ENCODE measurements at regions not wholly inside any gene's neighbourhood (a gene's known extent, or its start where the extent isn't known, plus 50 kb on each side); places are given as distances from the start of the nearest gene placed in this dataset.
"Not testable (repeated sequence)": the region's sequence is repeated elsewhere in the genome, so short reads cannot be mapped to it uniquely, and the experiment has no call there.

GRCh38 chr2:91578678-91579077 lies 2887.2 kb downstream of the RPIA start:
- H3K36me3 ChIP-seq; H3K27ac ChIP-seq; DNase-seq (ENCODE audit: low spot score in 2 of 2); H3K4me3 ChIP-seq; H3K4me1 ChIP-seq; intact Hi-C loops (cut with DNase I); H3K27me3 ChIP-seq; H3K9me3 ChIP-seq: not testable (repeated sequence)

- H3K4me1 ChIP-seq; H3K36me3 ChIP-seq; H3K27ac ChIP-seq; intact Hi-C loops (cut with DNase I); DNase-seq (ENCODE audit: low spot score in 2 of 2); H3K9me3 ChIP-seq; H3K27me3 ChIP-seq; H3K4me3 ChIP-seq: not testable (repeated sequence)
Observed at GRCh38 chr2:91579555-91579954, 2888.1 kb downstream of the RPIA start.

- H3K36me3 ChIP-seq; H3K4me1 ChIP-seq; H3K4me3 ChIP-seq; H3K27ac ChIP-seq; H3K27me3 ChIP-seq; H3K9me3 ChIP-seq; intact Hi-C loops (cut with DNase I); DNase-seq (ENCODE audit: low spot score in 2 of 2): not testable (repeated sequence)
Observed at GRCh38 chr2:91580043-91580442, 2888.6 kb downstream of the RPIA start.

GRCh38 chr2:91587098-91587497 lies 2895.6 kb downstream of the RPIA start:
- H3K27ac ChIP-seq; DNase-seq (ENCODE audit: low spot score in 2 of 2); H3K9me3 ChIP-seq; H3K4me3 ChIP-seq; intact Hi-C loops (cut with DNase I); H3K4me1 ChIP-seq; H3K36me3 ChIP-seq; H3K27me3 ChIP-seq: not testable (repeated sequence)

GRCh38 chr2:91587908-91588535 lies 2896.5 kb downstream of the RPIA start:
- H3K4me1 ChIP-seq; H3K4me3 ChIP-seq; H3K9me3 ChIP-seq; DNase-seq (ENCODE audit: low spot score in 2 of 2); H3K27ac ChIP-seq; H3K27me3 ChIP-seq; intact Hi-C loops (cut with DNase I); H3K36me3 ChIP-seq: not testable (repeated sequence)

GRCh38 chr2:91588782-91589223 lies 2897.3 kb downstream of the RPIA start:
- H3K36me3 ChIP-seq; intact Hi-C loops (cut with DNase I); H3K27ac ChIP-seq; H3K4me3 ChIP-seq; H3K4me1 ChIP-seq; DNase-seq (ENCODE audit: low spot score in 2 of 2); H3K27me3 ChIP-seq; H3K9me3 ChIP-seq: not testable (repeated sequence)

- H3K36me3 ChIP-seq; intact Hi-C loops (cut with DNase I); H3K27ac ChIP-seq; H3K9me3 ChIP-seq; DNase-seq (ENCODE audit: low spot score in 2 of 2); H3K4me1 ChIP-seq; H3K27me3 ChIP-seq; H3K4me3 ChIP-seq: not testable (repeated sequence)
Observed at GRCh38 chr2:91589454-91590328, 2898.2 kb downstream of the RPIA start.

GRCh38 chr2:91590381-91590780 lies 2898.9 kb downstream of the RPIA start:
- intact Hi-C loops (cut with DNase I), result not testable (repeated sequence)

GRCh38 chr2:91591066-91591465 lies 2899.6 kb downstream of the RPIA start:
- H3K4me1 ChIP-seq; H3K27me3 ChIP-seq; intact Hi-C loops (cut with DNase I); H3K9me3 ChIP-seq; H3K4me3 ChIP-seq; H3K36me3 ChIP-seq; H3K27ac ChIP-seq; DNase-seq (ENCODE audit: low spot score in 2 of 2): not testable (repeated sequence)

More at GRCh38 chr2:91590381-91590780, 2898.9 kb downstream of the RPIA start:
- H3K4me3 ChIP-seq; DNase-seq (ENCODE audit: low spot score in 2 of 2); H3K36me3 ChIP-seq; H3K27ac ChIP-seq; H3K9me3 ChIP-seq; H3K27me3 ChIP-seq; H3K4me1 ChIP-seq: not testable (repeated sequence)

- H3K9me3 ChIP-seq; H3K4me3 ChIP-seq; H3K36me3 ChIP-seq; H3K27me3 ChIP-seq; intact Hi-C loops (cut with DNase I); H3K27ac ChIP-seq; H3K4me1 ChIP-seq; DNase-seq (ENCODE audit: low spot score in 2 of 2): not testable (repeated sequence)
Observed at GRCh38 chr2:91597436-91597835, 2906.0 kb downstream of the RPIA start.

- H3K4me1 ChIP-seq; H3K27ac ChIP-seq; H3K9me3 ChIP-seq; H3K36me3 ChIP-seq; H3K4me3 ChIP-seq; intact Hi-C loops (cut with DNase I); DNase-seq (ENCODE audit: low spot score in 2 of 2); H3K27me3 ChIP-seq: not testable (repeated sequence)
Observed at GRCh38 chr2:91598519-91598918, 2907.0 kb downstream of the RPIA start.

- H3K27ac ChIP-seq; DNase-seq (ENCODE audit: low spot score in 2 of 2); H3K9me3 ChIP-seq; H3K4me3 ChIP-seq; H3K36me3 ChIP-seq; H3K27me3 ChIP-seq; H3K4me1 ChIP-seq; intact Hi-C loops (cut with DNase I): not testable (repeated sequence)
Observed at GRCh38 chr2:91599000-91599399, 2907.5 kb downstream of the RPIA start.

- H3K4me1 ChIP-seq; H3K4me3 ChIP-seq; intact Hi-C loops (cut with DNase I); H3K27ac ChIP-seq; H3K36me3 ChIP-seq; H3K27me3 ChIP-seq; H3K9me3 ChIP-seq; DNase-seq (ENCODE audit: low spot score in 2 of 2): not testable (repeated sequence)
Observed at GRCh38 chr2:91602860-91603259, 2911.4 kb downstream of the RPIA start.

- H3K27ac ChIP-seq; DNase-seq (ENCODE audit: low spot score in 2 of 2); intact Hi-C loops (cut with DNase I); H3K27me3 ChIP-seq; H3K4me1 ChIP-seq; H3K9me3 ChIP-seq; H3K36me3 ChIP-seq; H3K4me3 ChIP-seq: not testable (repeated sequence)
Observed at GRCh38 chr2:91603996-91604395, 2912.5 kb downstream of the RPIA start.
